Stimulated activated CD4-positive, alpha-beta T cell treated with anti-CD3 and anti-CD28 coated beads, Interleukin-4, amount 100 ng/mL, for 24 hours (primary cell): ENCODE measurements at regions not wholly inside any gene's neighbourhood (a gene's known extent, or its start where the extent isn't known, plus 50 kb on each side); places are given as distances from the start of the nearest gene placed in this dataset.

Experiments used
- DNase-seq: peaks from one replicate; pipeline ENCODE4 v3.0.0-alpha.2; 2020

- no peak for DNase-seq
Observed at GRCh38 chr20:52768694-52769093, 203.5 kb upstream of the TSHZ2 start.

DNA sequence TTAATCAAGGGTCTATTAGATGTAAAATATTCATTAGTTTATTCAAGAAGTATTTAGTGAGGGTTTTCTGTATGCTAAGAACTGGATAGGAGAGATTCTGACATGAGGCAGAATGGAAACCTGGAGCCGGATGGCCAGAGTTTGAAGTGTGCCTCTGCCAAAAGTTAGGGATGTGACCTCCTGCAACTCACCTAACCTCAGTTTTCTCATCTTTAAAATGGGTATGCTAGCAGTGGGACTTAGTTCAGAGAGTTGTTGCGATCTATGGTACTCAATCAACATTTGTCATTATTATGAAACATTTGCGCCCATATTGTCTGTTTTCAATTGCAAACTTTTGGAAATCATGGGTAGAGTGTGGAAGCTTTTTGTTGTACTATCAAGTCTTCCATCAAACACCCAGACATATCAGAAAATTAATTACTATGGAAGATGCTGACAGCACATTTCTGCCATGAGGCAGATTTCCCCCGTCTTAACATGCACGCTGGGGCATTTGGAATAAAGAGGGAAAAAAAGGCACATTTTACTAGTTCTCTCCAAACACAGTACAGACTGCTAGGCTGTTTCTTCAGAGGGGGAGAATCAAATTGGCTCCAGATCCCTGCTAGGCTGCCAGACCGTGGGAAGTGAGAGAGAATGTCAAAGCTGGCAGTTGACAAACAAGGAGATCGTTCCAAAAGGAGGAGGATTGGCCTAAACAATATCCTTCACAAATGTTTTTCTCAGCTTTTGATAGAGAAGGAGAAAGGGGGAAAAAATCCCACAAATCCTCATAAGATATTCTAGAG lies 205.3 kb upstream of the TSHZ2 start:
- no peak for DNase-seq

GRCh38 chr20:52763321-52763853 lies 208.8 kb upstream of the TSHZ2 start:
- no peak for DNase-seq

DNA sequence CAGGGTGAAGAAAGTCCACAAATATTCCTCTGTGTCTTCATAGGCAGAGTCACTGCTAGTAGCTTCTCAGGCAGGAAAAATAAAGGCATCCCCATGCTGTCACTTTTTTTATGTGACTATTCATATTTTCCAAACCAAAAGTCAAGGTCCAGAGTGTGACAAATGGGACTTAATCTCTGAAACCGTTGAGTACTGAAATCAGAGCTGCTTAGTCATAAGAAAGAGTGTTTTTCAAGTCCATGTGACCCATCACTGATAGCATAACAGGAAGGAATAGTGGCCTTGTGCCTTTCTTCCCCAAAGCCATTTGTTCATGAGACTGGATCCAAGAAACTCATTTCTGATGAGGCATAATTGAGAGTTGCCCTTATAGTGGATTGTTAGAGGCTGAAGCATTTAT lies 210.3 kb upstream of the TSHZ2 start:
- DNase-seq = no peak

GRCh38 chr20:52760791-52761190 lies 211.4 kb upstream of the TSHZ2 start:
- no peak for DNase-seq

DNA sequence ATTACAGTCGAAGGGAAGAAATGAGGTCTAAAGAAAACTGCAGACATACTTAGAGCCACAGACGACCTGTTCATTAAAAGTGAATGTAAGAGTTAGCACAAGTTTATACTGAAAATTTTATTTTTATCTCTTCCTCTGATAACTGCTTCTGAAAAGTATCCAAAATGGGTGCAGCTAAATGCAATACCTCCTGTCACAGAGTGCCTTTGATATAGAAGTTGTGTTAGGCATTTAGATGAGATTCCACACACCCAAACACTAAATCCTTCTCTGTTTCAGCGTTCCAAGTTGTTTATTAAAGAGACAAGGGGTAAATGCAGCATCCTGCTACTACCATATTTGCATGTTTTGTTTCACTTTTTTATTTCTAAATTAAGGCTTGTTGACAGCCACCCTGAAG lies 214.7 kb upstream of the TSHZ2 start:
- no peak for DNase-seq

- no peak for DNase-seq
Observed at GRCh38 chr20:52755744-52756143, 216.4 kb upstream of the TSHZ2 start.

GRCh38 chr20:52754366-52754765 lies 217.8 kb upstream of the TSHZ2 start:
- no peak for DNase-seq

DNA sequence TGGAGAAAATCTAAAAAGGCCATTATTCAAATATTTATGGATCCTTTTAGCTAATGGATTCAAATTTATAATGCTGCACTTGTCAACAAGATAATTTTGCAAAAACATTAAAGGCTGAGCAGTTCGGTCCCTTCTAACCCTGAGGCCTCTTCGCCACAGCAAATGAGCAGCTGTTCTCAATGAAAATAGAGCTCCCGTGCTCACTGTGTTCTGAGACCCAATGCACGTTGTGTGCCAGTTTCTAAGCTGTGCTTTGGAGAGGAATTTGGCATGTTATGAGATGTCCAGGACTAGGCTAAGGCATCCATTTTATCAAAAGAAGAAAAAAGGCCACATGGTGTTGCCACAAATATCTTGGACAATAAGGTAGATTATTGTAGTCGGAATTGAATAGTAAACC lies 220.1 kb upstream of the TSHZ2 start:
- DNase-seq = no peak

DNA sequence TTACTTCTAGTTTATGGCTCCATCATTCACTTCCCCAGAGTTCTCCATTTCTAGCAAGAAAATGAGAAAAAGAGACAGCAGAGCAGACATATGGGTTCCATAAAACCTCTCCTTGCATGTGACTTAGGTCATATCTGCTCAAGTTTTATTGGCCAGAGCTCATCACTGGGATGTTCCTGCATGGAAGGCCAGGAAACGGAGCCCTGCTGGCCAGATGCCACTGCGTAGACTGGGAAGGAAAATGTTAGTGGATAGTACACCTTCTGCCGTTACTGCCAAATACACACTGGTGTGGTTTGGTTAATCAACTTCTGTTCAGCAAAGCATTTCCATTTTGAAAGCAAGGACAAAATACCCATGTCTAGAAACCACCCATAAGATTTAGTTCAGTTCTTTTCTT lies 220.6 kb upstream of the TSHZ2 start:
- no peak for DNase-seq

DNA sequence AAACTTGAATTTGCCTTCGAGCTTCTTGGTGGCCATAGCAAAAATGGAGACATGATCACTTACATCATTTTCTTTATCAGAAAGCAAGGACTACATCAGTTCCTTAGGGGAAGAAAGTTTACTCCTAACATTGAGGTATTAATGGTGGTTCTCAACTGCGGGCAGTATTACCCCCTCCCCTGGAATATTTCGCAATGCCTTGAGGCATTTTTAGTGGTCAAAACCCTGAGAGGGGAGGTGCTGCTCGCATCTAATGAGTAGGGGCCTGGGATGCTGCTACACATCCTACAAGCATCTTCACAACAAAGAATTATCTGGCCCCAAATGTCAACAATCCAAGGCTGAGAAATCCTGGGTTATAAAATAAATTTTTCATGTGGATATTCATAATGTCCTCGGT lies 222.2 kb upstream of the TSHZ2 start:
- no peak for DNase-seq

DNA sequence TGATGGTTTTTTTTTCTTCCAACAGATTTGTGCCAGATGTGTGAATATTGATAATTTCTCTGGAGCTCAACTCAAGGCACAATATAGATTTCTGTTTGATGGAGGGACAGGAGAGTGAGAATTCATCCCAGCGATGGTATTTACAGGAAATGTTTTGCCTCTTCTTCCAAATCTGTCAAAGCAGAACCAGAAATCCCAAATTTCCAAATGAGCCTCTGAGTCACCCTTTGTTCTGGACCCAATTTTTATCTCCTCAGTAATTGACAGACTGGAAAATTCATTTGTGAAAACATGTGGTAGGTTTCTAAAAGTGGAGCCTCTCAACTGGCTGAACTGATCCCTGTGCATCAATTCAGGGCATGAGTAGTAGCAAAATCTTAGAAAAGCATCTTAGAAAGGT lies 223.2 kb upstream of the TSHZ2 start:
- DNase-seq = no peak

DNA sequence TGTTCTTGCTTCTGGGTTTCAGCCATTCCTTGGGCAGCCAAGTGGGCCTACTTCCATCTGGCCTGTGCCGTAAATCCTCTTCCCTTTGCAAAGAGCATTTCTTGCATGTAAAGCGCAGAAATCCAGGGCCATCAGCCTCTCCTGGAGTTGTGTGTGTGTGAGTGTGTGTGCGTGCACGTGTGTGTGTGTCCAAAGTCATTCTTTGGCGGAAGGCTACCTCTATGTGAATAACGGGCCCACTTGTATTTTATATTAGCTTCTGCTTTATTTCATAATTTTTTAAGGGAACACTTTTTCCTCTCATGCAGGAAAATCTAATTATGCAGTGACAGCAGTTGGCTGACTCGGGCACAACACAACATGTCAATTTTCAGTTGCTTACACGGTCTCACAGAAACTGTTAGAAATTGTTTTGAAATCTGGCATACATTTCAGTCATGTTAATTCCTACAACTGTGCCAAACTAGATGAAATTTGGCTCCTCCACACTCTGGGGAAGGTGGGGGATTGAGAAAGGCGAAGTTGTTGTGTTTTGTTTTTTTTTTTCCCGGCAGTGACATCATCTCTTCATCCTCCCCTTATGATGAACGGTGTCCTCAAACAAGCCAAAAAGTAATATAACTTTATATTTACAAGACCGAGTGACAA lies 223.7 kb upstream of the TSHZ2 start:
- DNase-seq = no peak

- DNase-seq = no peak
Observed at GRCh38 chr20:52747845-52748284, 224.3 kb upstream of the TSHZ2 start.

- no peak for DNase-seq
Observed at GRCh38 chr20:52746770-52747169, 225.4 kb upstream of the TSHZ2 start.

- no peak for DNase-seq
Observed at GRCh38 chr20:52746190-52746589, 226.0 kb upstream of the TSHZ2 start.

DNA sequence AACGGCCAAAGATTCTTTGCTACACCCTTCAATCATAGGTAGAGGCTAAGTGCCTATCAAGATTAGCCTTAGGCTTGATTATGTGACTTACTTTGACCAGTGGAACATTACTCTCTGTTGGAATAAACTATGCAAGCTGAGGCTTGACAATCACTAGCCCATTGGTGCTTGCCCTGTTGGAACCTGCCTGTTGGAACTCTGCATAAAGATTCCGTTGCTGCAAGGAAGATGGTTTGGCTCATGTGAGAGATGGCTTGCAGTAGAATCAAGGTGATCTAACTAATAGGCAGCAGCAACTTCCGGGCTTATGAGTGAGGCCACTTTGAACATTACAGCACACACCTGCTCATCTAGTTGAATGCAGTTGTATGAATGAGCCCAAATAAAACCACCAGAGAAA lies 227.7 kb upstream of the TSHZ2 start:
- DNase-seq = no peak

- DNase-seq = no peak
Observed at GRCh38 chr20:52738081-52738480, 234.1 kb upstream of the TSHZ2 start.

DNA sequence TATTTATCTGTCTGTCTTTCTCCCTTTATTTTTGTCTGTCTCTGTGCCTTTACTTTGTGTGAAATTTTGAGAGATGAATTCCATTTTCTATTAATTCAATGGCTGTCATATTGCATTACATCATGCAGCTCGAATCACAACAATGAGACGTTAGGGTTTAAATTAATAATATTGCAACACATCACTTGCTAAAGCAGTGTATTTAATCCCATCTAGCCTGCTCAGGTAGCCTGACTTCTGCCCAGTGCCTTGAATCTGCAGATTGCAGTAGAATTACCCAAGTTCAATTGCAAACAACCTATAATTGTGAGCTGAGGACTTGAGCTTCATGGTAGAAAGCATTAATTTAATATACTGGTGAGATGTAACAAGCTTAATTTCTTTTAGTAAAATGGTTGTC lies 235.7 kb upstream of the TSHZ2 start:
- DNase-seq = no peak

DNA sequence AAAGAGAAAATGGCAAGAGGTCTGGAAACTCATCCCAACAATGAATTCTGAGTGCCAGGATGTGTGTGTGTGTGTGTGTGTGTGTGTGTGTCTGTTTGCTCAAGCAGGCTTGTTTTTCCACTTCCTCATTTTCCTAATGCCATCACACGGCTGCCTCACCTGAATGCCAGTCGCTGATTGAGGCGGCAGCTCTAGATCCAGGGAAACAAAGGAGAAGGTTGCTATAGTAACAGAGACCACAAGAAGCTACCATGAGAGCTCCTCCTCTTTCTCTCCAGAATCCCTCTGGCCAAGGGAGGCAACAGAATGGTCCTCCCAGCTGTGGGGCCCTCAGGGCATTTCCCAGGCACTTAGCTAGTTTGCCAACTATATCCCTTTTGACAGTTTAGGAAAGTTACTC lies 241.1 kb upstream of the TSHZ2 start:
- no peak for DNase-seq

GRCh38 chr20:52727740-52728456 lies 244.3 kb upstream of the TSHZ2 start:
- DNase-seq = no peak

- DNase-seq = no peak
Observed at GRCh38 chr20:52724541-52724940, 247.6 kb upstream of the TSHZ2 start.

DNA sequence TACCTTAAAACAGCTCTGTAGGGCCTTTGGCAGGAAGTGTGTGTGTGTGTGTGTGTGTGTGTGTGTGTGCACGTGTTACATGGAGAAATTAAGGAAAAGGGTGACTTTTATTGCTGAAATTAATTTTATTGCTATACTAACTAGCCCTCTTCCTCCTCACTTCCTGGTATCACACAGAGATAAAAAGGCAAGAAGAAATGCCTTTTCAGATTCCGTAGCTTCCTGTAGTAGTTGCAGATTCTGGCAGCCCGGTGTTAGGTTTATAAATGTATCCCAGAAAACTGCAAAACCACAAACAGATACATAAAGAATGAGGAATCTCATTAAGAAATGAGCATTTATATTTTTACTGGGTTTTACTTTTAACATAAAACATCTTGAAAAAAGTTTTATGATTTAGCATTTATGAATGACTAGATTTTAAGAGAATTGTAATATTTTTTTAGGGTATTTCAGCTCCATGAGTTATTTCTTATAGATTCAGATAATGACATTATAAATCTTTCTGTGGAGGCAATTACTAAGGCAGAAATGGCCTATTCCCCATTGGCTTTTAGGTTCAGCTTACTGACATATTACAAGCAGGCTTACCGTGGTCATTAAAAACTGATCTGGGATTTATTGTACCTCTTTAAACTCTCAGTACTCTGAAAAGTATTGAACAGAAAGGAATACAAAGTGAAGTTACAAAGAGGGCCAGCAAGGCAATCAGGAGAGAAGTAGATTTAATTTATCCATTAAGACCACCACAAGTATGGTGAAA lies 249.1 kb upstream of the TSHZ2 start:
- DNase-seq = no peak
